ENCODE measurements at regions not wholly inside any gene's neighbourhood (a gene's known extent, or its start where the extent isn't known, plus 50 kb on each side); places are given as distances from the start of the nearest gene placed in this dataset.

DNA sequence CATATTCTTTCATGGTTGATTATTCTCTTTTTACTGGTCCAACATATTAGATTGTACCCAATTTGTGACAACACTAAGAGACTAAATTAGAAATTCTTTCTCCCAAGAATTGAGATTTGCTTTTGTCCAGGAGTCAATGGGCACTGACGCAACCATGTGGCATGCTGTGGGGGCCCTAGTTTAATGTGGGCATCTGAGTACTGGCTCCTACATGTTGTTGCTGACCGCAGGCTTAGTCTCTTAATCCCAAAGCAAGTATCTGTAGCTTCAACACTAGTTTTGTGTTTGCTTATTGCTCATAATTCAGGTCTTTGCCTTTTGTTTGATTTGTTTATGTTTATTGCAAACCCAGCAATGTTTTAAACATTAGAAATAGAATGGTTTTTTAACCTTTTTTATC lies 263.4 kb upstream of the NDST4 start:
- no peak for ATAC-seq
- H3K27ac ChIP-seq, result no peak overlapping the region
- H3K4me3 ChIP-seq, result no peak overlapping the region
- peak in 1 of 4 donors; percentile 14 for DNase-seq
- H3K4me1 ChIP-seq, result no peaks in the 10 kb centered on the region
- no peaks in the 10 kb centered on the region for H3K36me3 ChIP-seq
- intact Hi-C loops (cut with DNase I), result no loop called here
- TF ChIP-seq, protein P1, sequence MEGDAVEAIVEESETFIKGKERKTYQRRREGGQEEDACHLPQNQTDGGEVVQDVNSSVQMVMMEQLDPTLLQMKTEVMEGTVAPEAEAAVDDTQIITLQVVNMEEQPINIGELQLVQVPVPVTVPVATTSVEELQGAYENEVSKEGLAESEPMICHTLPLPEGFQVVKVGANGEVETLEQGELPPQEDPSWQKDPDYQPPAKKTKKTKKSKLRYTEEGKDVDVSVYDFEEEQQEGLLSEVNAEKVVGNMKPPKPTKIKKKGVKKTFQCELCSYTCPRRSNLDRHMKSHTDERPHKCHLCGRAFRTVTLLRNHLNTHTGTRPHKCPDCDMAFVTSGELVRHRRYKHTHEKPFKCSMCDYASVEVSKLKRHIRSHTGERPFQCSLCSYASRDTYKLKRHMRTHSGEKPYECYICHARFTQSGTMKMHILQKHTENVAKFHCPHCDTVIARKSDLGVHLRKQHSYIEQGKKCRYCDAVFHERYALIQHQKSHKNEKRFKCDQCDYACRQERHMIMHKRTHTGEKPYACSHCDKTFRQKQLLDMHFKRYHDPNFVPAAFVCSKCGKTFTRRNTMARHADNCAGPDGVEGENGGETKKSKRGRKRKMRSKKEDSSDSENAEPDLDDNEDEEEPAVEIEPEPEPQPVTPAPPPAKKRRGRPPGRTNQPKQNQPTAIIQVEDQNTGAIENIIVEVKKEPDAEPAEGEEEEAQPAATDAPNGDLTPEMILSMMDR (IDR thresholded peaks at IDR 0.05), result no peak
- no peaks in the 10 kb centered on the region for H3K27me3 ChIP-seq
- no peaks in the 10 kb centered on the region for H3K9me3 ChIP-seq

- Histone ChIP-seq H3K9me3 (no peaks in the 10 kb centered on the region), H3K27ac (no peak overlapping the region), H3K27me3 (no peaks in the 10 kb centered on the region), H3K4me3 (no peak overlapping the region), H3K4me1 (no peaks in the 10 kb centered on the region), H3K36me3 (no peaks in the 10 kb centered on the region)
- DNase-seq (no peak), ATAC-seq (no peak)
- TF ChIP-seq, protein P1 (IDR thresholded peaks at IDR 0.05), result no peak
- intact Hi-C loops (cut with DNase I), result no loop called here
Measured at GRCh38 chr4:115374621-115375020, 261.2 kb upstream of the NDST4 start.

DNA sequence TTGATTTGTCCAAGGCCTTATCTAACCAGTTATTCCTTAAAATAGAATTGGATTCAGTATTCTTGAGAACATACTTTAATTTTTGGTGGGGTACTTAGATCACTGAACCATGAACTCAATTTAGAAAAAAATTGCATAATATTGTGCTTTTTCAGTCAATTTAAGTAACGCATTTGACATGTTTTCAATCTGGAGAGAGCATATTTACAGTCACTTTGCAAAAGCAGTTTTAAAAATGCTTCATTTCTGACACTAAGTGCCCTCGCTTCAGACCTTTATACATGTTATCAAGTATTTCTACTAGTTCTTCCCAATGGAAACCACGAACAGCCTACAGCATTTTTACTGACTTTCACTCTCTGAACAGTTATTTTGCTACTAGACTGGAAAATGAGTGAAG lies 257.1 kb upstream of the NDST4 start:
- intact Hi-C loops (cut with DNase I), result no loop called here
- Histone ChIP-seq H3K27me3 (no peaks in the 10 kb centered on the region), H3K4me1 (no peaks in the 10 kb centered on the region), H3K36me3 (no peaks in the 10 kb centered on the region), H3K9me3 (peaks cover 0 to 5% of the 10 kb centered on the region in 2 donors), H3K27ac (no peak overlapping the region), H3K4me3 (no peak overlapping the region)
- DNase-seq, result no peak
- TF ChIP-seq, protein P1 (IDR thresholded peaks at IDR 0.05), result no peak
- no peak for ATAC-seq

GRCh38 chr4:115370012-115370411 lies 256.6 kb upstream of the NDST4 start:
- Histone ChIP-seq H3K27me3 (no peaks in the 10 kb centered on the region), H3K4me1 (no peaks in the 10 kb centered on the region), H3K36me3 (no peaks in the 10 kb centered on the region), H3K9me3 (peaks cover 0 to 8% of the 10 kb centered on the region in 2 donors), H3K27ac (no peak overlapping the region), H3K4me3 (no peak overlapping the region)
- no peak for ATAC-seq
- DNase-seq, result no peak
- TF ChIP-seq, protein P1 (IDR thresholded peaks at IDR 0.05), result no peak
- intact Hi-C loops (cut with DNase I), result no loop called here

DNA sequence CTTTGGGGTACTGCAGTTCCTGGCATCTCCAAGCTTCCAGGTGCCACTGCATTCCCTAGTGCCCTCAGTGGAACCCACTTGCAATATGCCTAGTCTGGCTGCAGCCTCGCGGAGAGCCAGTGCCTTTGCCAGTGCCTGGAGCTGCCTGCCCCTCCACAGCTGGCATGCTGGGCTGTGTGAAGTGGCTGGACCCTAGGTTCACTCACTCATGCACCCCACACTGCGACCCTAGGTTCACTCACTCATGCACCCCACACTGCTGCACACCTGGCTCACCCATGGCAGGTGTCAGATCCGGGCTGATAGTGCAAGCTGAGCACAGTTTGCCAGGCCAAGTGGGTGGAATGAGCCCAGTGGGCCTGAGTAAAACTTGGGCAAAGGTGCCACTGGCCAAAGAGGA lies 253.0 kb upstream of the NDST4 start:
- H3K9me3 ChIP-seq, result peaks cover 0 to 8% of the 10 kb centered on the region in 2 donors
- no peaks in the 10 kb centered on the region for H3K27me3 ChIP-seq
- H3K4me1 ChIP-seq, result no peaks in the 10 kb centered on the region
- DNase-seq, result peak in 1 of 4 donors; percentile 24
- TF ChIP-seq, protein P1 (IDR thresholded peaks at IDR 0.05), result no peak
- H3K36me3 ChIP-seq, result no peaks in the 10 kb centered on the region
- no peak for ATAC-seq
- no peak overlapping the region for H3K27ac ChIP-seq
- H3K4me3 ChIP-seq, result no peak overlapping the region
- intact Hi-C loops (cut with DNase I), result no loop called here

Data from left lung (tissue), 4 donors.